ENCODE measurements at regions not wholly inside any gene's neighbourhood (a gene's known extent, or its start where the extent isn't known, plus 50 kb on each side); places are given as distances from the start of the nearest gene placed in this dataset.
"Not testable (repeated sequence)": the region's sequence is repeated elsewhere in the genome, so short reads cannot be mapped to it uniquely, and the experiment has no call there.

DNA sequence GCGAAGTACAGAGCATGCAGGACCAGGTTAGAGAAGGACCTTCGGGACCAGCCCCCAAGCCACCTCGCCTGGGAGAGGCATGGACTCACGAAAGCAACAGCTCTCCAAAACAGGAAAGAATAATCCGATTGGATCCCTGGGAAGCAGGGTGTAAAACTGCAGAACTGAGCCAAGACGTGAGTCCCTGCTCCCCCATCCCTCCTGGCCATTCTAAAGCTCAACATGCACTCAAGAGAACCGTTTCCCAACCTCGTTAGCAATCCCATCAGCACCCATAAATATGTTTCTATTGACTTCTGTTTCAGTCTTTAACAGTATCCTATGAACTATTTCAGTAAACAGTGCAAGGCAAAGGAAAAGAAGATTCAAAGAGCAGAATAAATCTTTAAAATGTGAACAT, 167.0 kb downstream of the COPRS start:
- Mint-ChIP-seq H3K36me3 (no peaks in the 10 kb centered on the region), H3K27me3 (ENCODE audit: low read depth in 3 of 3) (peaks cover 0 to 6% (median 0%) of the 10 kb centered on the region in 3 donors), H3K9me3 (no peaks in the 10 kb centered on the region), H3K27ac (no peak overlapping the region), H3K4me1 (no peaks in the 10 kb centered on the region), H3K4me3 (no peak overlapping the region)
- DNase-seq: no peak

DNA sequence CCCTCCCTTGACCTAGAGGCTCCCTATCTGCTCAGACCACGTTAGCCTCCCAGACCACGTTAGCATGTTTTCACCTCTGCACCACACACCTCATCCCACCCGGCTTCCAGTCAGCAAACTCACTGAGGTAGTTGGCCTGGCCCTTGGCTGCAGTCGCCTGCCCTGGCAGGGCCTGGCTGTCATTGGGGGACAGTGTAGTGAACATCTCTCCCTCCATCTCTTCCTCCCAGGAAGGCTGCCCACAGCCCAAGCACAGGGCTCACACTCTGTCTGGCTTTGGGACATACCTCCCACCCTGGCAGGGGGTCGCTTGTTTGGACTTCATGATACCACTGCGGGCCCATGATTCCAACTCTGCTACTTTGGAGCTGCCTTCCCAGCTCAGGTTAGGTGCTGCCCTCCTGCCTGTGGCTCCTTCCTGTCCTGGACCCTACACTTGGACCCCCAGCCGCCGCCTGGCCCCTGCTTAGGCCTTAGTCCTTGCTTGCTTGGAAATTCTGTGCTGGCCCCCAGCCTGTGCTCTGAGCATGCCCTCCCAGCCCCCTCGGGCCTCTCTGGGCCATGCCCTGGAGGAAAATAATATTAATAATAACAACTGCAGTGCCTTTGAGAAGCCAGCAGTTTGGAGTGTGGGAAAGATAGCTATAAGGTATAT, 167.7 kb downstream of the COPRS start:
- H3K9me3 Mint-ChIP-seq: no peaks in the 10 kb centered on the region
- H3K4me3 Mint-ChIP-seq: no peak overlapping the region
- H3K27me3 Mint-ChIP-seq (ENCODE audit: low read depth in 3 of 3): peaks cover 0 to 6% (median 0%) of the 10 kb centered on the region in 3 donors
- DNase-seq: no peak
- no peaks in the 10 kb centered on the region for H3K36me3 Mint-ChIP-seq
- H3K27ac Mint-ChIP-seq: no peak overlapping the region
- no peaks in the 10 kb centered on the region for H3K4me1 Mint-ChIP-seq

DNA sequence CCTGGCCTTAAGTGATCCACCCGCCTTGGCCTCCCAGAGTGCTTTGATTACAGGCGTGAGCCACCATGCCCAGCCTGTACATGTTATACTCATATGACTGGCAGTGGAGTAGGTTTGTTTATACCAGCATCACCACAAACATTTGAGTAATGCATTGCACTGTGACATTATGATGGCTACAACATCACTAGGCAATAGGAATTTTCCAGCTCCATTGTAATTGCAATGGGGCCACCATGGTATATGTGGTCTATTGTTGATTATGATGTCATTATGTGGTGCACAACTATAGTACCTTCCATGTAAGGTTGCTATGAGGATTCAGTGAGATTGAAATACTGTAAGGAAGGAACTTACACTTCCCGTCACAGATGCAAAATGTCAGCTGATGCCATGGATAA, 168.9 kb downstream of the COPRS start:
- Mint-ChIP-seq H3K4me3 (no peak overlapping the region), H3K4me1 (no peaks in the 10 kb centered on the region), H3K9me3 (no peaks in the 10 kb centered on the region), H3K36me3 (no peaks in the 10 kb centered on the region), H3K27me3 (ENCODE audit: low read depth in 3 of 3) (peaks cover 0 to 4% (median 2%) of the 10 kb centered on the region in 3 donors), H3K27ac (no peak overlapping the region)
- DNase-seq: no peak

DNA sequence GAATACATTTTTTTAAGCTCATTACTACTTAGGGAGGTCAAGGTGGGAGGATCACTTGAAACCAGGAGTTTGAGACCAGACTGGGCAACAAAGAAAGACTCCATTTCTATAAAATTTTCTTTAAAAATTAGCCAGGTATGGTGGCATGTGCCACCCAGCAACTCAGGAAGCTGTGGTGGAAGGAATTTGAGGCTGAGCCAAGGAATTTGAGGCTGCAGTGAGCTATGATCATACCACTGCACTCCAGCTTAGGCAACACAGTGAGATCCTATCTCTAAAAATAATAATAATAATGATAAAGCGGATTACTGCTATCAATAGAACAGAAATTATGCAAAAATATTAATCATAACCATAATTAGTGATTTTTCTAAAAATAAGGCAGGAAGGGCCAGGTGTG, 170.3 kb downstream of the COPRS start:
- Mint-ChIP-seq H3K36me3 (no peaks in the 10 kb centered on the region), H3K9me3 (no peaks in the 10 kb centered on the region), H3K4me3 (no peak overlapping the region), H3K4me1 (no peaks in the 10 kb centered on the region), H3K27ac (no peak overlapping the region), H3K27me3 (ENCODE audit: low read depth in 3 of 3) (peaks cover 2 to 5% (median 3%) of the 10 kb centered on the region in 3 donors)
- no peak for DNase-seq

DNA sequence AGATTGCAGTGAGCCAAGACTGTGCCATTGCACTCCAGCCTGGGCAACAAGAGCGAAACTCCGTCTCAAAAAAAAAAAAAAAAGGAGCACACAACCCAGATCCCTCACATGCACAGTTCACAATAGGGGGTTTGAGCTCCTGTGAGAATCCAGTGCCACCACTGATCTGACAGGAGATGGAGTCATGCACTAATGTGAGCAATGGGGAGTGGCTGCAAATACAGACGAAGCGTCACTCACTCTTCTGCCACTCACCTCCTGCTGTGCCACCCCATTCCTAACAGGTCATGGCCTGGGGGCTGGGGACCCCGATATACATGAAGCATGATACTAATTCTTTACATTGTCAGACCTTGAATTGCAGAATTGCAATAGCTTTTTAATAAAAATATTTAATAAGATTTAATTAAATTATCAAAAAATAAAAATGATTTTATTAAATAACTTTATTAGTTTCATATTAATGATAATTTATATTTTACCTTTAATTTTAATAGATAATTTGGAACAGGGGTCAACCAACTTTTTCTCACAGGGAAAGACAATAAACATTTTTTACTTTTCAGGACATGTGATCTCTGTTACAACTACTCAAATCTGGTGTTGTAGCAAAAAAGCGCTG, 171.4 kb downstream of the COPRS start:
- no peak for DNase-seq
- Mint-ChIP-seq H3K27ac (no peak overlapping the region), H3K27me3 (ENCODE audit: low read depth in 3 of 3) (peaks cover 4 to 7% (median 4%) of the 10 kb centered on the region in 3 donors), H3K4me3 (no peak overlapping the region), H3K4me1 (no peaks in the 10 kb centered on the region), H3K36me3 (no peaks in the 10 kb centered on the region), H3K9me3 (no peaks in the 10 kb centered on the region)

DNA sequence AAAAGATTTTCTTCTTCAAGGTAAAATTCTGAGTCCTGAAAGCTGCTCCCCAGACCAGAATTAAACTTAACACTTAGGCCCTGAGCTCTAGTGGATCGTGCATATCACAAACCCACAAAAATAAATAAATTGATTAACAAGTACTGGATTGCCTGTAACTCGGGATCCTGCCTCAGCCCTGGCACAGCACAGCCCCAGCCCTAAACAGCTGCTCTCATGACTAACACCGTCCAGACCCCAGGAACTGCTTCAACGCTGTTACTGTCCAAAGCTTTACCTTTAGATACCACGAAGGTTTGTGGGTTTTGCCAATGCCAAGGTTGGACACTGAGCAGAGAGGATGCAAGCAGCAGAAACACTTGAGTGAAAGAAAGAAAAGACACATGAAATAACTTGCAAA, 172.5 kb downstream of the COPRS start:
- H3K4me1 Mint-ChIP-seq: no peaks in the 10 kb centered on the region
- H3K36me3 Mint-ChIP-seq: no peaks in the 10 kb centered on the region
- DNase-seq: no peak
- H3K27me3 Mint-ChIP-seq (ENCODE audit: low read depth in 3 of 3): peaks cover 4 to 7% (median 7%) of the 10 kb centered on the region in 3 donors
- no peak overlapping the region for H3K4me3 Mint-ChIP-seq
- H3K27ac Mint-ChIP-seq: no peak overlapping the region
- H3K9me3 Mint-ChIP-seq: no peaks in the 10 kb centered on the region

DNA sequence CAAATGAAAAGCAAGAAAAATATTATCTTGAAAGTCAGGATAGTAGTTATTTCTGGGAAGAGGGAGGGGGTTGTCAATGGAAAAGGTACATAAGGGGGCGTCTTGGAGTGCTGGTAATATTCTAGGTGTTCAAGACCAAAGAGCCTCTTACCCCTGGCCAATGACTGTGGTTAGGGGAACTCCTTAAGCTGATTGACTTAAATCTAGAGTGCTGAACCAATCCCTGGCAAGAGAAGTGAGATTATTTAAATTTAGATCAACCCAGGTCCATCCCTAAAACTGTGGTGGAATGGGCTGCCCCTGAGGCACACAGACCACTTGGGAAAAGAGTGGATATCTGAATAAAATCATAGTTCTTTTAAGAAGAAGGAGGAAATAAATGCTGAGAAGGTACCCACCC, 174.1 kb downstream of the COPRS start:
- DNase-seq: no peak
- Mint-ChIP-seq H3K27me3 (ENCODE audit: low read depth in 3 of 3) (peaks cover 4 to 10% (median 7%) of the 10 kb centered on the region in 3 donors), H3K36me3 (no peaks in the 10 kb centered on the region), H3K27ac (no peak overlapping the region), H3K9me3 (no peaks in the 10 kb centered on the region), H3K4me3 (no peak overlapping the region), H3K4me1 (peaks cover 4 to 5% of the 10 kb centered on the region in 2 donors)

DNA sequence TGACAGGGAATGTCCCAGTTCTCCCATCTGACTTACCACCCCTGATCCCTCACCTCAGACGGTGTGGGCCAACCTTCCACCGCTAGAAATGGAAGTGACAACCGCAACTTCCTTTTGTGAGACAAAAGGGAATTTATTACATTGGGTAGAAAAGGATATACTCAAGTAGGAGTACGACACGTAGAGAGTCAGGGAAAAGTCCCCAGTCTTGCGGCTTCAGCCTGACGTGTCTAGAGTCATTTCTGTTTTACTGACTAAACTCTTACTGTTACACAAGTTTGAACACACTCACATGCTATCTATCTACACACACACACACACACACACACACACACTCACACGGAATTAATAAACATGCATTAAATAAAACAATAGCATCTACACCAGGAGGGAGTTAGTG, 178.9 kb downstream of the COPRS start:
- peak in 1 of 3 donors; percentile 7 for DNase-seq
- peaks cover 5 to 10% (median 9%) of the 10 kb centered on the region in 3 donors for H3K27me3 Mint-ChIP-seq (ENCODE audit: low read depth in 3 of 3)
- H3K4me1 Mint-ChIP-seq: peaks cover 4 to 5% of the 10 kb centered on the region in 2 donors
- H3K9me3 Mint-ChIP-seq: no peaks in the 10 kb centered on the region
- no peaks in the 10 kb centered on the region for H3K36me3 Mint-ChIP-seq
- no peak overlapping the region for H3K4me3 Mint-ChIP-seq
- peak overlapping the region in 2 of 6 donors; percentile 9 to 13 for H3K27ac Mint-ChIP-seq

DNA sequence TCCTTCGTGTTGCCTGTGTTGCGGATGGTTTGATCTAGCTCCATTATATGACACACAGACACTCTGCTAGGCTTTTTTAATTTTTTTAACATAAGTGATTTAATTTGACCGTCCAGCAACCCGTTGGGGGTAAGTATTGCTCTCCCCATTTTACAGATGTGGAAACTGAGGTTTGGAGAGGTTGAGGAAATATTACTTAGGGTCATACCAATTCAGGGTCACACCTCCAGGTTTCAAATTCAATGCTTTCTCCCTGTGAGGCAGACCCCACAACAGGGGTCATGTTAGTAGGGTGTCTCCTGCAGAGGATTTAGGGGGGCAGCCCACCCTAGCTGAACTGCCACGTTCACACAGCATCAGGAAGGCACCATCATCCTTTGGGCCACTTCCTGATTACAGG, 179.4 kb downstream of the COPRS start:
- Mint-ChIP-seq H3K36me3 (no peaks in the 10 kb centered on the region), H3K9me3 (no peaks in the 10 kb centered on the region), H3K27me3 (ENCODE audit: low read depth in 3 of 3) (peaks cover 5 to 10% (median 9%) of the 10 kb centered on the region in 3 donors), H3K27ac (no peak overlapping the region), H3K4me3 (no peak overlapping the region), H3K4me1 (peaks cover 4 to 5% of the 10 kb centered on the region in 2 donors)
- DNase-seq: no peak

DNA sequence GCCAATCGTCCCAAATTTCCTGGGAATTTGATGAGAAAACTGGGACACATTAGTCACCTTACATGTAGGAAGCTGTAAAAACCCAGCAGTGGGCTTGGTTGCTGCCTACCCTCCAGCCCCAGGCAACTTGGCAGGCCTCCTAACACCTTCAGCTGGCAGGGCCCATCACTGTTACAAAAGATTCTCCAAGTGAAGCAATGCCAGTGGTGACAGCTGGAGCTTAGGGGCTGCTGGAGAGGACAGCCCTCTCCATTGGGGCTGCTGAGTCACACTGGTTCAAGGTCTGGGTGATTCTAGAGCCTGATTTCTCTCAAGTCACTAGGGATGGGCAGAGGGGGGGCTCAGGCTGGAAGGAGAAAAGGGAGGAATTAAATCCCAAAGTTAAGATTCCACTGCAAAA, 180.6 kb downstream of the COPRS start:
- peaks cover 3 to 7% (median 6%) of the 10 kb centered on the region in 3 donors for H3K27me3 Mint-ChIP-seq (ENCODE audit: low read depth in 3 of 3)
- no peaks in the 10 kb centered on the region for H3K9me3 Mint-ChIP-seq
- no peak overlapping the region for H3K27ac Mint-ChIP-seq
- H3K4me3 Mint-ChIP-seq: no peak overlapping the region
- DNase-seq: no peak
- H3K4me1 Mint-ChIP-seq: peaks cover 4 to 5% of the 10 kb centered on the region in 2 donors
- no peaks in the 10 kb centered on the region for H3K36me3 Mint-ChIP-seq

DNA sequence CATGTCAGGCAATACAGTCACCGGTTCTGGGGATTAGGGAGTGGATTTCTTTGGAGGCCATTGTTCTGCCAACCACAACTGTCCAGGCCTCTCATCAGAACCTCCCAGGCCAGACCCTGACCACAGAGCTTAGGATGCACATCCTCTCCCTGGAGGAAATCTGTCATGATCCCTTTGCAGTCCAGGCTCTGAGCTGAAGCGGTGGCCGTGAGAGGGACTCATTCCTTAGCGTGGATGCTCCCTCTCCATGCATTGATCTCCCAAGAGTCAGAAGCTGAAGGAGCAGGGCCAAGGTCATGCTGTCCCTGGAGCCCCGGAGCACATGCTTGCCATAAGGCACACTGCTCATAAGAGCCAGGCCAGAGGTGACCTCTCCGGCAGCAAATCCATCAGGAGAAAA, 181.4 kb downstream of the COPRS start:
- H3K27ac Mint-ChIP-seq: no peak overlapping the region

DNA sequence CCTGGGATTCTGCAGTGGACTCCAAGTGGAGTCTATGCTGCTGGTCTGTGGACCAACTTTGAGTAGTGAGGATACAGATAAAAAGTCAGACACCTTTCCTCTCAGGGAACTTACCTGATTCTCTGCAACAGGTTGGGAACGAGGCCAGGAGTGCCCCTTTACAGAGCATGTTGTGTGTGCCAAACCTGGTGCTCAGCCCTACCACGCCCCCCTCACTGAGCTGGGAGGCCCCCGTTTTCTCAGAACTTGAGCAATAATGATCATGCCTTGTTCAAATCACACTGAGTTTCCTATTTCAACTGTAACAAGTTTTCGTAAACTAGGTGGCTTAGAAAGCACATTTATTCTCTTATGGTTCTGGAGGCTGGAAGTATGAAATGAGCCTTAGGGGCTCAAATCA, 182.0 kb downstream of the COPRS start:
- Mint-ChIP-seq H3K27ac (no peak overlapping the region), H3K9me3 (peaks cover 0 to 1% (median 0%) of the 10 kb centered on the region in 6 donors), H3K36me3 (no peaks in the 10 kb centered on the region), H3K4me3 (no peak overlapping the region), H3K4me1 (peaks cover 4 to 5% of the 10 kb centered on the region in 2 donors), H3K27me3 (ENCODE audit: low read depth in 3 of 3) (peaks cover 2 to 16% (median 7%) of the 10 kb centered on the region in 3 donors)
- DNase-seq: no peak

More for the DNA sequence above, 181.4 kb downstream of the COPRS start:
- no peak overlapping the region for H3K4me3 Mint-ChIP-seq
- no peaks in the 10 kb centered on the region for H3K9me3 Mint-ChIP-seq
- no peaks in the 10 kb centered on the region for H3K36me3 Mint-ChIP-seq
- no peak for DNase-seq
- peaks cover 6 to 11% (median 7%) of the 10 kb centered on the region in 3 donors for H3K27me3 Mint-ChIP-seq (ENCODE audit: low read depth in 3 of 3)
- peaks cover 4 to 5% of the 10 kb centered on the region in 2 donors for H3K4me1 Mint-ChIP-seq

DNA sequence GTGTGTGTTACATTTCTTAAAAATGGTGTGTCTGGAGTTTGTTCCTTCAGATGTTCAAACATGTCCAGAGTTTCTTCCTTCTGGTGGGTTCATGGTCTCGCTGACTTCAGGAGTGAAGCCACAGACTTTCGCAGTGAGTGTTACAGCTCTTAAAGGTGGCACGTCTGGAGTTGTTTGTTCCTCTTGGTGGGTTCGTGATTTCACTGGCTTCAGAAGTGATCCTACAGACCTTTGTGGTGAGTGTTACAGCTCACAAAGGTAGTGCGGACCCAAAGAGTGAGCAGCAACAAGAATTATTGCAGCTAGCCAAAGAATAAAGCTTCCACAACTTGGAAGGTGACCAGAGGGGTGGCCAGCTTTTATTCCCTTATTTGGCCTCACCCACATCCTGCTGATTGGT, 183.7 kb downstream of the COPRS start:
- not testable (repeated sequence) for H3K27ac Mint-ChIP-seq, H3K4me3 Mint-ChIP-seq, DNase-seq, H3K4me1 Mint-ChIP-seq, H3K36me3 Mint-ChIP-seq, H3K9me3 Mint-ChIP-seq
- peaks cover 4 to 24% (median 7%) of the 10 kb centered on the region in 3 donors for H3K27me3 Mint-ChIP-seq (ENCODE audit: low read depth in 3 of 3)

DNA sequence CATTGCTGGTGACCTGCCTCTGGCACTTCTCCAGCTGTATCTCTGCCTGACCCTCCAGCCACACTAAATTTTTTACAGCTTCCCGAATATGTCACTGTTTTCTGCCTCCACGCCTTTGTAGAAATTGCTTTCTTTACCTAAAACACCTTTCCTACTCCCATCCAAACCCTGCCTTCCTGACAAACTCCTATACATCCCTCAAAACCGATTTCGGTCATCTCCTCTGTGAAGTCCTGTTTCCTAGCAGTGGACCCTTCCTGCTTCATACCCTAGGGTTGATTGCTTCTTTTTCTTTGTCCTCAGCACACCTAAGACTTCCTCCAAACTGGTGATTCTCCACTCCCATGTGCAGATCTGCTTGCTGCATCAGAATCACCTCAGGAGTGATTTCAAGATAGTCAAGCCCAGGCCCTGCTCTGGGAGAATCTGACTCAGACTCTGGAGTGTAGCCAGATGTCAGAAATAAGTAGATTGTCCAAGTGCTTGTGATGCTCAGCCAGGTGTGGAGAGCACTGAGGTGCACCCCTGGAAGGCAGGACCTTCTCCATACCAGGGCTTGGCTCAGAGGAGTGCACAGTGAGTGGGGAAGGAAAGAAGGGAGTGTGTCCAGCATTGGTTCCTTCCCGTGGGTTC, 184.2 kb downstream of the COPRS start:
- DNase-seq: no peak
- peaks cover 0 to 1% (median 0%) of the 10 kb centered on the region in 6 donors for H3K9me3 Mint-ChIP-seq
- H3K27ac Mint-ChIP-seq: no peak overlapping the region
- H3K36me3 Mint-ChIP-seq: no peaks in the 10 kb centered on the region
- peaks cover 0 to 4% of the 10 kb centered on the region in 2 donors for H3K4me1 Mint-ChIP-seq
- H3K27me3 Mint-ChIP-seq (ENCODE audit: low read depth in 3 of 3): peaks cover 4 to 20% (median 5%) of the 10 kb centered on the region in 3 donors
- H3K4me3 Mint-ChIP-seq: no peak overlapping the region
